ENCODE measurements at regions not wholly inside any gene's neighbourhood (a gene's known extent, or its start where the extent isn't known, plus 50 kb on each side); places are given as distances from the start of the nearest gene placed in this dataset.

- Histone ChIP-seq H3F3A (replicated peaks; ENCODE audit: low read depth) (no peaks in the 10 kb centered on the region), H3K27ac (ENCODE audit: low read depth) (no peak overlapping the region), H3K9me2 (ENCODE audit: insufficient read depth) (no peaks in the 10 kb centered on the region; the same call in 1 of the 2 replicates), H3K4me1 (ENCODE audit: insufficient read depth) (no peaks in the 10 kb centered on the region), H3K36me3 (ENCODE audit: insufficient read depth) (no peaks in the 10 kb centered on the region), H3K79me2 (replicated peaks; ENCODE audit: insufficient read depth) (no peaks in the 10 kb centered on the region), H4K20me1 (replicated peaks; ENCODE audit: insufficient read depth) (no peaks in the 10 kb centered on the region), H3K27me3 (ENCODE audit: insufficient read depth) (no peaks in the 10 kb centered on the region), H2AFZ (no peak overlapping the region), H3K4me3 (no peak overlapping the region), H3K4me2 (no peak overlapping the region)
- H3K4me1 Mint-ChIP-seq = peaks cover 5% of the 10 kb centered on the region
- no peak overlapping the region for H3K27ac Mint-ChIP-seq
- H3K27me3 Mint-ChIP-seq (ENCODE audit: insufficient read depth, low read depth, poor library complexity) = peaks cover 2% of the 10 kb centered on the region
- no peak for ATAC-seq
- no peaks in the 10 kb centered on the region for H3K36me3 Mint-ChIP-seq (ENCODE audit: low read depth)
- TF ChIP-seq STAT1 (IDR thresholded peaks at IDR 0.05; ENCODE audit: unreplicated experiment) = no peak
- H3K9me3 Mint-ChIP-seq = no peaks in the 10 kb centered on the region; the same call in 2 of the 3 replicates
- no peak overlapping the region for H3K4me3 Mint-ChIP-seq
- no peak for DNase-seq (ENCODE audit: low spot score)
Observed at GRCh38 chr21:29477347-29477746, 178.6 kb downstream of the BACH1 start.

GRCh38 chr21:29477941-29478340 is 179.2 kb downstream of the BACH1 start:
- Histone ChIP-seq H3K79me2 (replicated peaks; ENCODE audit: insufficient read depth) (no peaks in the 10 kb centered on the region), H3K4me1 (ENCODE audit: insufficient read depth) (no peaks in the 10 kb centered on the region), H4K20me1 (replicated peaks; ENCODE audit: insufficient read depth) (no peaks in the 10 kb centered on the region), H3K27ac (ENCODE audit: low read depth) (no peak overlapping the region), H3K27me3 (ENCODE audit: insufficient read depth) (no peaks in the 10 kb centered on the region), H3F3A (replicated peaks; ENCODE audit: low read depth) (no peaks in the 10 kb centered on the region), H2AFZ (no peak overlapping the region), H3K4me3 (no peak overlapping the region), H3K36me3 (ENCODE audit: insufficient read depth) (no peaks in the 10 kb centered on the region), H3K4me2 (no peak overlapping the region), H3K9me2 (ENCODE audit: insufficient read depth) (no peaks in the 10 kb centered on the region; the same call in 1 of the 2 replicates)
- Mint-ChIP-seq H3K27ac (no peak overlapping the region), H3K36me3 (ENCODE audit: low read depth) (no peaks in the 10 kb centered on the region), H3K27me3 (ENCODE audit: insufficient read depth, low read depth, poor library complexity) (peaks cover 2% of the 10 kb centered on the region), H3K4me3 (no peak overlapping the region), H3K4me1 (peaks cover 5% of the 10 kb centered on the region), H3K9me3 (no peaks in the 10 kb centered on the region; the same call in 2 of the 3 replicates)
- DNase-seq (ENCODE audit: low spot score) = no peak
- ATAC-seq = no peak
- TF ChIP-seq ZNF462 (CRISPR knock-in tag; IDR thresholded peaks at IDR 0.05) (no peak), ZNF114 (CRISPR knock-in tag; IDR thresholded peaks at IDR 0.05) (no peak), STAT1 (IDR thresholded peaks at IDR 0.05; ENCODE audit: unreplicated experiment) (no peak), REST (IDR thresholded peaks at IDR 0.05; ENCODE audit: unreplicated experiment) (no peak), POLR2AphosphoS5 (IDR thresholded peaks at IDR 0.05; ENCODE audit: low read depth) (no peak), NANOG (IDR thresholded peaks at IDR 0.05; ENCODE audit: borderline replicate concordance) (no peak), JUNB (IDR thresholded peaks at IDR 0.05; ENCODE audit: unreplicated experiment) (no peak), ETS1 (IDR thresholded peaks at IDR 0.05) (no peak), ZNF331 (CRISPR knock-in tag; IDR thresholded peaks at IDR 0.05; ENCODE audit: low read depth) (no peak), CTCF (conservative IDR thresholded peaks at IDR 0.05; ENCODE audit: low read depth in 2 of 2) (no peak)
